OCI-LY7 (cell line): ENCODE measurements at regions not wholly inside any gene's neighbourhood (a gene's known extent, or its start where the extent isn't known, plus 50 kb on each side); places are given as distances from the start of the nearest gene placed in this dataset.

ENCODE experiments used
- BruUV-seq: library from RNA; stranded (reverse); fragments of 400-500 nt; replicated peaks from 2 replicates; lab custom pipeline; 2021; lab: Mats Ljungman, UMichigan
- CTCF ChIA-PET: fragments of 300-600 bp; sonication (Branson Sonifier 250); formaldehyde crosslinking; loops from one replicate; lab custom pipeline; 2022; ENCODE audit warnings: antibody characterized with exemption; ENCODE audit not compliant: unreplicated experiment; lab: Charles Lee
- POLR2A ChIA-PET: fragments of 300-600 bp; sonication (Branson Sonifier 250); formaldehyde crosslinking; loops from one replicate; lab custom pipeline; 2022; ENCODE audit warnings: antibody characterized with exemption; lab: Charles Lee
- DNase-seq: peaks from one replicate; pipeline ENCODE4 v3.0.0-alpha.2; 2015; ENCODE audit warnings: low spot score
- H2AFZ ChIP-seq: fragments of 200-600 bp; sonication (generic), shearing (Covaris generic); 2 replicates; pipeline ENCODE4 v1.6.1; 2014; ENCODE audit warnings: mild to moderate bottlenecking, antibody characterized with exemption, low read length, moderate library complexity
- H3K27ac ChIP-seq: fragments of 200-600 bp; sonication (generic); 2 replicates; pipeline ENCODE4 v1.5.1; 2014; ENCODE audit warnings: mixed run types, low read depth, mild to moderate bottlenecking, moderate library complexity, low read length, inconsistent platforms; ENCODE audit not compliant: poor library complexity, severe bottlenecking
- H3K36me3 ChIP-seq: fragments of 200-600 bp; sonication (generic); 2 replicates; pipeline ENCODE4 v1.6.1; 2014; ENCODE audit warnings: mild to moderate bottlenecking, antibody characterized with exemption, low read length, moderate library complexity, mixed read lengths; ENCODE audit not compliant: insufficient read depth
- H3K4me1 ChIP-seq: fragments of 200-600 bp; sonication (generic); 2 replicates; pipeline ENCODE4 v1.5.1; 2014; ENCODE audit warnings: mild to moderate bottlenecking, low read length; ENCODE audit not compliant: insufficient read depth, poor library complexity, severe bottlenecking
- H3K4me2 ChIP-seq: fragments of 200-600 bp; sonication (generic); 2 replicates; pipeline ENCODE4 v1.6.1; 2014; ENCODE audit warnings: mild to moderate bottlenecking, low read length
- H3K4me3 ChIP-seq: fragments of 200-600 bp; sonication (generic); 2 replicates; pipeline ENCODE4 v1.5.1; 2014; ENCODE audit warnings: mild to moderate bottlenecking, low read depth, low read length; ENCODE audit not compliant: poor library complexity, severe bottlenecking
- H3K79me2 ChIP-seq: fragments of 200-600 bp; sonication (generic); 2 replicates; pipeline ENCODE4 v1.6.1; 2016; ENCODE audit warnings: low read depth, mild to moderate bottlenecking, low read length, moderate library complexity, mixed read lengths; ENCODE audit not compliant: insufficient read depth
- H3K9me2 ChIP-seq: fragments of 200-600 bp; sonication (generic); 2 replicates; pipeline ENCODE4 v1.6.1; 2016; ENCODE audit warnings: mild to moderate bottlenecking, low read length, mixed read lengths; ENCODE audit not compliant: insufficient read depth
- H3K9me3 ChIP-seq: fragments of 200-600 bp; sonication (generic); 2 replicates; pipeline ENCODE4 v1.6.1; 2014; ENCODE audit warnings: mild to moderate bottlenecking, mixed run types, low read length, mixed read lengths
- H4K20me1 ChIP-seq: fragments of 200-600 bp; sonication (generic); 2 replicates; pipeline ENCODE4 v1.6.1; 2014; ENCODE audit warnings: mild to moderate bottlenecking, antibody characterized with exemption, low read length, moderate library complexity, mixed read lengths; ENCODE audit not compliant: insufficient read depth
- CTCF ChIP-seq: fragments of 200-600 bp; sonication (generic); conservative IDR thresholded peaks from 2 replicates; pipeline ENCODE4 v1.5.1; 2014; ENCODE audit warnings: mild to moderate bottlenecking, antibody characterized with exemption, low read length, moderate library complexity, mixed read lengths
- EZH2phosphoT487 ChIP-seq: fragments of 200-600 bp; sonication (generic); IDR thresholded peaks from 2 replicates; pipeline ENCODE4 v1.6.1; 2018; ENCODE audit warnings: low read depth, borderline replicate concordance, mild to moderate bottlenecking, mixed run types, antibody characterized with exemption, low read length, moderate library complexity, mixed read lengths
- intact Hi-C: fragments of 100-400 bp; cut with micrococcal nuclease; formaldehyde crosslinking; loops from one replicate; pipeline ENCODE4 v1.10.0; 2022; ENCODE audit not compliant: unreplicated experiment

GRCh38 chr14:27485193-27485592, 887.4 kb upstream of the NOVA1 start:
- Histone ChIP-seq H3K4me1 (no peaks in the 10 kb centered on the region), H3K36me3 (no peaks in the 10 kb centered on the region), H3K79me2 (no peaks in the 10 kb centered on the region), H3K9me2 (no peaks in the 10 kb centered on the region), H3K4me2 (no peak overlapping the region), H2AFZ (no peak overlapping the region), H3K27ac (no peak overlapping the region), H4K20me1 (no peaks in the 10 kb centered on the region), H3K9me3 (peaks cover 16% of the 10 kb centered on the region; the same call in 1 of the 2 replicates), H3K4me3 (no peak overlapping the region)
- intact Hi-C loops: no loop called here
- POLR2A ChIA-PET: no interaction called here
- BruUV-seq: no TSS peak
- CTCF ChIA-PET: no interaction called here
- DNase-seq: no peak
- TF ChIP-seq CTCF (no peak), EZH2phosphoT487 (no peak)

- Histone ChIP-seq H2AFZ (no peak overlapping the region), H3K36me3 (no peaks in the 10 kb centered on the region), H3K4me3 (no peak overlapping the region), H3K9me3 (peaks cover 8% of the 10 kb centered on the region; the same call in 1 of the 2 replicates), H3K9me2 (no peaks in the 10 kb centered on the region), H3K27ac (no peak overlapping the region), H3K79me2 (no peaks in the 10 kb centered on the region), H3K4me2 (no peak overlapping the region), H3K4me1 (no peaks in the 10 kb centered on the region), H4K20me1 (no peaks in the 10 kb centered on the region)
- CTCF ChIA-PET: no interaction called here
- no peak for TF ChIP-seq EZH2phosphoT487
- no peak for TF ChIP-seq CTCF
- POLR2A ChIA-PET: no interaction called here
- no TSS peak for BruUV-seq
- DNase-seq: no peak
- intact Hi-C loops: no loop called here
These were observed 908.4 kb upstream of the NOVA1 start for GRCh38 chr14:27506272-27506671.

GRCh38 chr14:27528328-27528727, 930.5 kb upstream of the NOVA1 start:
- H3K4me1 ChIP-seq: no peaks in the 10 kb centered on the region
- intact Hi-C loops: no loop called here
- CTCF ChIA-PET: no interaction called here
- POLR2A ChIA-PET: no interaction called here
- H3K36me3 ChIP-seq: no peaks in the 10 kb centered on the region
- no peaks in the 10 kb centered on the region for H3K79me2 ChIP-seq
- H3K9me2 ChIP-seq: no peaks in the 10 kb centered on the region
- TF ChIP-seq CTCF: peak; percentile 47; the same call in 1 of the 2 replicates
- TF ChIP-seq EZH2phosphoT487: no peak
- no peak overlapping the region for H2AFZ ChIP-seq
- no peak overlapping the region for H3K4me2 ChIP-seq
- H4K20me1 ChIP-seq: no peaks in the 10 kb centered on the region
- H3K4me3 ChIP-seq: no peak overlapping the region
- DNase-seq: no peak
- BruUV-seq: no TSS peak
- H3K27ac ChIP-seq: no peak overlapping the region
- H3K9me3 ChIP-seq: 0 out of 2 replicates have a peak, but pooled peaks cover 27% of the 10 kb centered on the region
